HG03520 (cell line): ENCODE measurements at regions not wholly inside any gene's neighbourhood (a gene's known extent, or its start where the extent isn't known, plus 50 kb on each side); places are given as distances from the start of the nearest gene placed in this dataset.
A peak's percentile ranks its signal among the peaks of the same experiment; 100 is the strongest.

Experiments
- ATAC-seq: cut with Tn5 transposase; IDR thresholded peaks from one replicate; pipeline ENCODE4 v1.9.1; 2021; ENCODE audit warnings: mild to moderate bottlenecking, moderate library complexity; ENCODE audit not compliant: unreplicated experiment

DNA sequence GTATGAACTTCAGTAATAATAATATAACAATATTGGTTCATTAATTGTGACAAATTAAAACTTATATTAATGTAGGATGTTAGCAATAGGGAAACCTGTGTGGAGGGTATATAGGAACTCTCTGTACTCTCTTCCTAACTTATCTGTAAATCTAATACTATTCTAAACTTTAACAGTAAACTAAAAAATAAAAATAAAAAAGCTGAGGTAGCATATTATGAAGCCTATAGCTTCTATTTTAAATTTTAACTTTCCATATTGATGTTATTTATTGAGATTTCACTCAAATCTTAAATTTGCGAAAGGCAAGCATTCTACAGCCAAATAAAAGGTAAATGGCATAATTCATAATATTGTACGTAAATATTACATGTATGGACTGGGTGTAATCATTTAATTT lies 326.4 kb downstream of the MEI4 start:
- ATAC-seq = no peak

DNA sequence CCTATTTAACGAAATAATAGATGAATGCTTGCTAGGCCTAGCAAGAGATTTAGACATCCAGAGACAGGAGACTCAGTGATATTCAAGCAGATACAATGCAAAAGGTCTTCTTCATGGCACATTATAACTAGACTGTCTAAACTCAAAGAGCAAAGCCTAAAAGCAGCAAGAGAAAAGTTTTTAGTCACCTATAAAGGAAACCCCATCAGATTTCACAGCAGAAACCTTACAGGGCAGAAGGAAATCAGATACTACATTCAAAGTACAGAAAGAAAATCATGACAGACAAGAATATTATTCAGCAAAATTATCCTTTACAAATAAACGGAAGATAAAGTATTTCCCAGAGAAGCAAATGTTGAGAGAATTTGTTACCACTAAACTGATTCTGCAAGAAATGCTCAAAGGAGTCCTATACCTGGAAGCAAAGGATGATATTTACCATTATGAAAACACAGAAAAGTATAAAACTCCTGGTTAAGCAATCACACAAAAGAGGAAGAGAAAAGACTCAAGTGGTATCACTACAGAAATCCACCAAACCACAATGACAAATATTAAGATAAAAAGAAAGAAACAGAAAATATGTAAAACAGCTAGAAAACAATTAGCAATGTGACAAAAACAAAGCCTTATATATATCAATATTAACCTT lies 333.7 kb downstream of the MEI4 start:
- ATAC-seq = peak; percentile 82

DNA sequence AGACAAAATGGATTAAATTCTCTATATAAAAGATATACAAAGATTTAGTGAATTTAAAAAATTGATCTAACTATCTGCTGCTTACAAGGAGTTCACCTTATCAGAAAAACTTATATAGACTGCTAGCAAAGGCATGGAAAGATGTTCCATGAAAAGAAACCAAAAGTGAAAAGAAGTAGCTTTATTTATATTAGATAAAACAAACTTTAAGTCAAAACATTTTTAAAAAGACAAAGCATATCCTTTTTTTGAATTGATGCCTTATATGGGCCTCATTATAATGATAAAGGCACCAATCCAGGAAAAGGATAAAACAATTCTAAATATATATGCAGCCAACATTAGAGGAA lies 334.2 kb downstream of the MEI4 start:
- peak; percentile 34 for ATAC-seq

DNA sequence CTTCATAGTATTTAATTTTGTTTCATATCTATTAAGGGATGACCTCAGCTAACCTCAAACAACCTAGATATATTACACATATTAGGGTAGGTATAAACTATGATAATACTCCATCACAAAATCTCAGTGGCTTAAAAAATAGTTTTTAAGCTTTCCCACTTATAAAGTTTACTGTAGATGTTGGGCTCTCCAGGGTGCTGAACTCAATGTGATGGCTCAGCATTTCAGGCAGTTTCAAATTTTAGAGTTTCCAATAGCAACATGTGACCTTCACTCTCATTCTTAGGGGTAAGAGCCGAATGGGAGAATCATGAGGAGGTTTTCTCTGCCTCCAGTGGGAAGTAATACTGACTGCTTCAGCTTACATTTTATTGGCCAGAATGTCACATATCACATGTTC lies 357.3 kb downstream of the MEI4 start:
- ATAC-seq = no peak

DNA sequence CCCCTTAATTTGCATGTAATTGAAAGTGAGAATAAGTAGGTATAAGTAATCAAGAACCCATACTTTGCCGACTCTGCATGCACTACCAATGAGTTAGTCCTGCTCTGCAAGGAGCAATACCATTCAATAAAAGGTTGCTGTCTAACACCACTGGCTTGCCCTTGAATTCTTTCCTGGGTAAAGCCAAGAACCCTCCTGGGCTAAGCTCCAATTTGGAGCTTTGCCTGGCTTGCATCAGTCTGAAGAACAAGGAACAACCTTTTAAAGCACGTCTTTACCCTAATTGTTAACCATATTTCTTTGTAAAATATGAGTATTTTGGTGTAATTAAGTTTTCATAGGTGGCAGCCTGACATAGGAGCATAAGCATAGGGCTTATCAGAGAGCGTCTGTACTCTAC lies 367.7 kb downstream of the MEI4 start:
- no peak for ATAC-seq

DNA sequence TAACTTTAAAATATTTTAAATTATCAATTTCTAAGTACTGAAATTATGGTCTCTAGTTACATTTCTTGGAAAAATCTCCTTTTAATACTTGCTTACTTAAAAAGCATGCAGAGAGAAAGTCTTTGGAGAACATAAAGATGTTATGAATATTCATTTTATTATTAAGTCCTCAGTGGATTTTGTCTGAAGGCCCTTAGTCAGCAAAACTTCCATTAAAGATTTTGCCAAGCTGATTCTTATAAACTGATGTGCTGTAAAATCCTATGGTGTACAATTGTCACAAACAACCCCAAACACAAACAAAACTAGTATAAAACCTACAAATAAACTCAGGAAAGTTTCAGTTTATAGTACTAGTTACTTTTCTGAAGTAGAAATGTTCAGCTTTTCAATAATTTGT lies 372.7 kb downstream of the MEI4 start:
- ATAC-seq = no peak

DNA sequence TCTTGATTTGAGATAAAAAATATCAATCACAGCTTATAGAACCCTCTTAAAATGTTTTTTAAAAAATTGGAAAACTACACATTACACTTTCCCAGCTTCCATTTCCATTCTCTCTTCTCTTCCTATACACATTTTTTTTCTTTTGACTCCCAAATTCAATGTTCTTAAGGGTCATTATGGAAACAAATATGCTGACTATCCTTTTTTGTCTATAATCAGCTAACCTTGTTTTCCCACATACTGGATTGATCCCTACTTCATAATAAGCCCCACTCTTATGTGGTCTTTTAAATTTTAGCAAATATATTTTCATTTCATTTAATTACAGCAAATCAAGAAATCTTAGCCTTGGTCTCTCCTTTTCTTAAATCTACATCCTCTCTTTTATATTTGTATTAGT lies 378.4 kb downstream of the MEI4 start:
- no peak for ATAC-seq

DNA sequence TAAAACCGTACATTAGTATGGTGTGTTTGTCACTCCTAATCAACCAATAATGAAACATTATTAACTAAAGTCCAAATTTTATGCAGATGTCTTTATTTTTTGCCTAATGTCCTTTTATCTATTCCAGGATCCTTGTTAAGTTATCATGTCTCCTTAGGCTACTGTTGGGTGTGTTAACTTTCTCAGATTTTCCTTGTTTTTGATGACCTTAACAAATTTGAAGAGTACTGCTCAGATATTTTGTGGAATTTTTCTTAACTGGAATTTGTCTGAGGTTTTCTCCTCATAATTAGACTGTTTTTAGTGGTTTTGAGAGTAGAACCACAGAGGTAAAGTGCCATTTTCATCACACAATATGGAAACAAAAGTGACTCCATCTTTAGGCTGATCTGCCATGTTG lies 406.3 kb downstream of the MEI4 start:
- no peak for ATAC-seq

DNA sequence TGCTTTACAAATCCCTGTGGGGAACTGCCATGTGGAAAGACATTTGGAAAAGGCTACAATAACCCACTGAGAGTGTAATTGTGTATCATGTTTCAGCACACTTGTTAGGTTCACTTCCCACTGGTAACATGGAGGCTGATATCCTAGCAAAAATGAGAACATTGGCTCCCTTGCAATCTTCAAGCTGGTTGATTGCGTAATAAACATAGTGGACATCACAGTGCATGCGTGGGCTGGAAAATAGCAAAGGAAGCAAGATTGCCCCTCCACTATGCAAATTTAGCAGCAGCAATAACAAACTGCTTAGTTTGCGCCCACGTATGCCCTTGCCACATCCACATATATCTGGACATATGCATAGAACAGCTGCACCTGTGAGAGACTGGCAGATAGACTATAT lies 410.2 kb downstream of the MEI4 start:
- no peak for ATAC-seq

DNA sequence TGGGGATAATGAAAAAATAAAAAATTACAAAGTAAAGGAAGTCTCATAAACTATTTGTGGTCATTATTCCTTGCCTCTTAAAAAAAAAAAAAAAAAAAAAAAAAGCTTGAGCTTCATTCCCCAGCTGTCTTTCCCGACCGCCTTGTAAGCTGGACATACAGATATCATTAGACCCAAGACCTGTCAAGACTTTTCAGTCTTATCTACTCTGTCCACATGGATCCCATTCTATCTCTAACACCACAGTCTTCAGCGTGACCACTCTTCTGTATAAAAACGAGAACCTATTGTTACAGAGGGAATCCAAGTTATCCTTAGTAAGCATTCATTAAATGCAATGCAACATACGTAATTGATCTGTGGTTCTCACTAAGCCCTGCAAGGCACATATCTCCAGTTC lies 423.5 kb downstream of the MEI4 start:
- ATAC-seq = no peak

DNA sequence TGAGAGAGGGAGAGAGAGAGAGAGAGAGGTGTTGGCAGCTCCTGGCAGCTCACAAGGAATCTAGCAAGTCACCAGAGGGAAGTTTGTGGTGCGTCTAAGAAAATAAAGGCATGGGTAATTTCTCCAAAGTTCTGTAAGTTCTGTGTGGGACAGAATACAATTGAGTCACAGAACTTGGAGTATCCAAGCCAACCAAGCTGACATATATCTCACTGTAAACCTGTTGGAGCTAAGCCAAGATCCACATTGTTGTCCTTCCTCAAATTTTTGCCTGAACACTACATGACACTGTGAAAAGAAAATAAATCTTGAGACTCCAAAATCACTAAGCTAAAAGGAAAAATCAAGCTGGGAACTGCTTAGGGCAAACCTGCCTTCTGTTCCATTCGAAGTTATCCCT lies 436.7 kb downstream of the MEI4 start:
- no peak for ATAC-seq

DNA sequence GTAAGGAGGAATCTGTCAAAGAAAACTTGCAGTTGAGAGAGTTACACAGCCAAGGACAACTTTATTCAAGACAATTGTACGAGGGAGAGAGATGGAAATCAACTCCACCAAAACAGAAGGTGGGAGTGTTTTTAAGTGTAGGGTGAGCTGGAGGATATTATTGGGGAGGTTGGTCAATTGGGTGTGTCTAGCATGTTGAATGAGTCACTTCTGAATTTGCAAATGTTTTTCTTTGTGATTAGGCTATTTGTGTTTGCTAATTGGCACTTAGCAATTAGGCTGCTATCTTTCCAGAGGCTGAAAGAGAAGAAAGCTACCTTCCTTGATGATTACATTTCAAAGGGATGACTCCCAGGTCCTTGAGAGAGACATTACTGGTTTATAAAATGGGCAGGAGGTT lies 441.1 kb downstream of the MEI4 start:
- ATAC-seq = no peak

DNA sequence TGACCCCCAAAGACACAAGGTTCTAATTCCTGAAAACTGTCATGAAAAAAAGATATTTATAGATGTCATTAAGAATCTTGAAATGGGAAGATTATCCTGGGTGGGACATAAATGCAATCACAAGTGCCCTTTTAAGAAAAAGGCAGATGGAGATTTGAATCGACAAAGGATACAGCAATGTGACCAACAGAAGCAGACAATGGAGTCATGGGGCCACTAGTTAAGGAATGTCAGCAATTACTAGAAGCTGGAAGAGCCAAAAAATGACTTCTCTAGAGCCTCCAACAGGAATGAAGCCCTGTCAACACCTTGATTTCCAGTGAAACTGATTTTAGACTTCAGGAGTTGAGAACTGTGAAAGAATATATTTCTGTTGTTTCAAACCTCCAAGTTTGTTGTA lies 448.5 kb downstream of the MEI4 start:
- no peak for ATAC-seq

DNA sequence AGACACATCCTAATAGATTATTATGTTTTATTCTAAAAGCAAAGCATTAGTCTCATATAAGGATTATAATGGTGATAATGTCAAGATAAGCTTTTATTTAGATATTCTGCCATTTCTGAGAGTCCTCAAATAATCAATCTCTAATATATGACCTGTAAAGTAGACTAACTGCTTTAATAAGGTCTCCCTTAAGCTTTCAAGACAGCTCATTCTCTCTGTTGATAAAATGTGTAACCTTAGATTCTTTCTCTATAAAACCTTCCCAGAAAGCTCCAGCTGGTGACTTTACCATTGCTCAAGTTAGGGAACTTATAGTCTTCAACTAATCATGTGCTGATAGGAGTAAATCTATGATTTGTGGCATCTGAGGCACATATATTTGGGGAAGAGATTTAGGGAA lies 457.8 kb downstream of the MEI4 start:
- no peak for ATAC-seq

DNA sequence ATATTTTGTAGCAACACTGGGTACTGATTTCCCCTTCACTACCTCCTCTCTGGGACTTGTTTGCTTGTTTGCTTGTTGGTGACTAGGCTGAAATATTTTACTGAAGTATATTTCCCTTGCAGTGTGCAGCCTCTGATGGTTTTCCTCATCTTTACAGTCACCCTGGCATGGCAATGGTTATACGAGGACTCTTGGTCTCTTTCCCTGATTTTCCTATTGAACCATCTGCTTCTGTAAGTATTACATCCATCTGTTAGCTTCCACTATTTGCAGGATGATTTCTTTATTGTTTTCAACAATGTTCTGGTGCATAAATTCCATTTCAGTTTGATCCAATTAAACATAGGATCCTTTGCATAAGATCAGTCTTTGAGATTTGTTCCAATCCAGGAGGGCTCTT lies 465.1 kb downstream of the MEI4 start:
- no peak for ATAC-seq

DNA sequence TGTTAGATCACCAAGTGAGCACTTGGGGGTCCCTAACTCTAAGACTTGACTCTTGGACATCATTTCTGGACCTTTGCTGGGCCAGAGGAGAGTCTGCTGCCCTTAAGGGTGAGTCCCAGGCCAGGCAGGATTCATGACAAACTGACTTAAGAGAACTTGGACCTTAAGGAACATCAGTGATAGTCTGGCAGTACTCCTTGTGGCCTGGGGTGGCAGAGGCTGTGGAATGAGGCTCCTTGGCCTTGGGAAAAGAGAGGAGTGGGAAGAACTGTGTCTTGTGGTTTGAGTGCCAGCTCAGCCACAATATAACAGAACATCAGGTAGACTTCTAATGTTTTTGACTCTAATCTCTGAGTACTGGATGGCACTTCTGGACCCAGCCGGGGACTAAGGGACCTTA lies 478.7 kb downstream of the MEI4 start:
- ATAC-seq = no peak

DNA sequence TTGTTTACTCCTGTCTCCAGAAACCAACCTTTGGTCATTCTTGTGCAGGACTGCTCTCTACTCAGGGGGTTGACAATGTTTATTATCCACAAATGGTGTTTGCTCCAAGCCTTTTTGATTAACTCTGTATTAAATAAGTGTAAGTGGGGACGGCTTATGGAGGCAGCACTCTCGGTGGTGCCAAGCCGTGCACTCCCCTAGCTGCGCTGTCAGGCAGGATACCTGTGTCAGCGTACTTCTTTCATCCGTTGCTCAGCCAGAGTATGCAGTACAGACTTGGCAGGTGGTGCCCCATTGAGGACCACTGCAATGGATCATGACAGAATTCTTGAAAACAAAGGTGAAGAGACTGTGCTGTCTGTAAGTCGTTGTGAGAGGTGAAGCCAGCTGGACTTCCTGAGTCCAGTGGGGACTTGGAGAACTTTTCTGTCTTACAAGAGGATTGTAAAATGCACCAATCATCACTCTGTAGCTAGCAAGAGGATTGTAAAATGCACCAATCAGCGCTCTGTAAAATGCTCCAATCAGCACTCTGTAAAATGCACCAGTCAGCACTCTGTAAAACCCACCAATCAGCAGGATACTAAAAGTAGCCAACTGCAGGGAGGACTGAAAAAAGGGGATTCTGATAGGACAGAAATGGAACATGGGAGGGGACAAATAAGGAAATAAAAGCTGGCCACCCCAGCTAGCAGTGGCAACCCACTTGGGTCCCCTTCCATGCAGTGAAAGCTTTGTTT lies 480.0 kb downstream of the MEI4 start:
- no peak for ATAC-seq

DNA sequence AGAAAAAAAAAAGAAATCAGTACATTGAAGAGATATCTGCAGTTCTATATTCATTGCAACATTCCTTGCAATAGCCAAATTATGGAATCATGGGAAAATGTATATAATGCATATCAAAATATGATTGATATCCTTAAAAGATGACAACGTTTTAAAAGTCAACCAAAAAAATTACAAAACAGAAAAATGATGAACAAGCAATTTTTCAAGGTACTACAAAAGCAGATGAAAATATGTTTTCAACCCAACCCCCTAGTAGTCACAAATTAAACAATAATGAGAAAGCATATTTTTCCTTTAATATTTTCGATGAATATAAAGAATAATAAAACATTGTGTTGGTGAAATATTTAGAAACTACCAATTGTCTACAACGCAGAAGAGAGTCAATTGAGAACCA lies 497.6 kb downstream of the MEI4 start:
- no peak for ATAC-seq

DNA sequence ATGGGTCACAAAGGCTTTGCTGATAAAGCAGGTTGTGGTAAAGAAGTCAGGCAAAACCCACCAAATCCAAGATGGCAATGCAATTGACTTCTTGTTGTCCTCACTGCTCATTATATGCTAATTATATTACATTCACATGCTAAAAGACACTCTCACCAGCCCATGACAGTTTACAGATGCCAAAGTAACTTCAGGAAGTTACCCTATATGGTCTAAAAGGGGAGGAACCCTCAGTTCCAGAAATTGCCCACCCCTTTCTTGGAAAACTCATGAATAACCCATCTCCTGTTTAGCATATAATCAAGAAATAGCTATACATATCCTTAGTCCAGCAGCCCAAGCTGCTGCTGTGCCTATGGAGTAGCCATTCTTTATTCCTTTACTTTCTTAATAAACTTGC lies 501.1 kb downstream of the MEI4 start:
- ATAC-seq = no peak

DNA sequence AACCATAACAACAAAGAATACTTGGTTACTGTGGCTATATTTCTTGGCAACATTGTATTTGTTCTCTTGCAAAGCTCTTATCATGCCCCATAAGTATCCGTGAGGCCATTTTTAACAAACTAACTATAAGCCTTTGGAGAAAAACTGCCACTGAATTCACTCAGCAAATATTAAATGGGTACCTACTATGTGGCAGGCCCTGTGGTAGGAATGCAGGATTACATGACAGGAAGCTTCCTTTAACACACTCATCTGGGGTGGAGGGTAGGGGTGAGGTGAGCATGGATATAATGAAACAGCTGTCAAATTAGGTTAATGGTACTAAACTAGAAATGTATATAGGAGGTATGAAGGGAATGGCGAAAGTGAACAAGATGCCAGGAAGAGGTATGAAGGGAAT lies 504.8 kb downstream of the MEI4 start:
- ATAC-seq = no peak

DNA sequence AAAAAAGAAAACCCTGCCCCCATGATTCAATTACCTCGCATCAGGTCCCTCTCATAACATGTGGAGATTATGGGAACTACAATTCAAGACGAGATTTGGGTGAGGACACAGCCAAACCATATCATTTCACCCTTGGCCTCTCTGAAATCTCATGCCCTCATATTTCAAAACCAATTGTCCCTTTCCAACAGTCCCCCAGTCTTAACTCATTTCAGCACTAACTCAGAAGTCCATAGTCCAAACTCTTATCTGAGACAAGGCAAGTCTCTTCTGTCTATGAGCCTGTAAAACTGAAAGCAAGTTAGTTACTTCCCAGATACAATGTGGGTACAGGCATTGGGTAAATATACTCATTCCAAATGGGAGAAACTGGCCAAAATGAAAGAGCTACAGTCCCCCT lies 536.1 kb downstream of the MEI4 start:
- ATAC-seq = no peak

DNA sequence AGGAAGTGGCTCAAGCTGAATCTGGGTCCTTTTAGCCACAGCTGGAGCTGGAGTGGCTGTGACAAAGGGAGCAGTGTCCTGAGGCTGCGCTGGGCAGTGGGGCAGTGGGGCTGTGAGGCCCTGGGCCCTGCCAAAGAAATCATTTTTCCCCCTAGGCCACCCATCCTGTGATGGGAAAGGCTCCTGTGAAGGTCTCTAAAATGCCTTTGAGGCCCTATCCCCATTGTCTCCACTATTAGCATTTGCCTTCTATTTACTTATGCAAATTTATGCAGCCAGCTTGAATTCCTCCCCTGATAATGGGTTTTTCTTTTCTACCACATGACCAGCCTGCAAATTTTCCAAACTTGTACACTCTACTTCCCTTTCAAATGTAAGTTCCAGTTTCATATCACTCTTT lies 539.2 kb downstream of the MEI4 start:
- no peak for ATAC-seq

DNA sequence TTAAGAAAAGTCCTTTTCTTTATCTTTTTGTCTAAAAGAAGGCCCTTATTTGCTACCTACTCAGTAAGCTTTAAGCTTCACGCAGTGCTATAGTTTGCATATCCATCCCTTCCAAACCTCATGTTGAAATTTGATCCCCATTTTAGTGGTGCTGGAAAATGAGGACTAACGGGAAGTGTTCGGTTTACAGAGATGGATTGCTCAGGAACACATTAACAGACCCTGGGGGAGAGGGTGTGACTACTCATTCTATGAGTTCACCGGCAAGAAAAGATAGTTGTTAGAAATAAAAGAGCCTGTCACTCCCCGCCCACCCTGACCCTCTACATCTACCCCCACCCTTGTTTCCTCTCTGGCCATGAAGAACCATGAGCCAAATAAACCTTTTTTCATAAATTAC lies 546.2 kb downstream of the MEI4 start:
- ATAC-seq = no peak
